Gastrocnemius medialis (tissue), 4 donors: ENCODE measurements at regions not wholly inside any gene's neighbourhood (a gene's known extent, or its start where the extent isn't known, plus 50 kb on each side); places are given as distances from the start of the nearest gene placed in this dataset.

Experiments used
- POLR2A ChIP-seq, 2 donors: fragments of 450-650 bp; IDR thresholded peaks; one replicate each; pipeline ENCODE4 v1.6.1; 2017; ENCODE audit warnings: antibody characterized with exemption in 2 of 2, mild to moderate bottlenecking in 2 of 2, moderate library complexity in 2 of 2
- TF ChIP-seq, protein P1 (sequence below), 5 experiments: fragments of 450-650 bp in 3 of 5; fragments of 200-600 bp in 2 of 5; sonication (generic) in 2 of 5; IDR thresholded peaks in 4 of 5; conservative IDR thresholded peaks in 1 of 5; 1 replicate in 4 of 5; 2 replicates in 1 of 5; pipeline ENCODE4 v1.5.1; 2016 to 2019; ENCODE audit warnings: antibody characterized with exemption in 5 of 5, mild to moderate bottlenecking in 3 of 5, moderate library complexity in 3 of 5

DNA sequence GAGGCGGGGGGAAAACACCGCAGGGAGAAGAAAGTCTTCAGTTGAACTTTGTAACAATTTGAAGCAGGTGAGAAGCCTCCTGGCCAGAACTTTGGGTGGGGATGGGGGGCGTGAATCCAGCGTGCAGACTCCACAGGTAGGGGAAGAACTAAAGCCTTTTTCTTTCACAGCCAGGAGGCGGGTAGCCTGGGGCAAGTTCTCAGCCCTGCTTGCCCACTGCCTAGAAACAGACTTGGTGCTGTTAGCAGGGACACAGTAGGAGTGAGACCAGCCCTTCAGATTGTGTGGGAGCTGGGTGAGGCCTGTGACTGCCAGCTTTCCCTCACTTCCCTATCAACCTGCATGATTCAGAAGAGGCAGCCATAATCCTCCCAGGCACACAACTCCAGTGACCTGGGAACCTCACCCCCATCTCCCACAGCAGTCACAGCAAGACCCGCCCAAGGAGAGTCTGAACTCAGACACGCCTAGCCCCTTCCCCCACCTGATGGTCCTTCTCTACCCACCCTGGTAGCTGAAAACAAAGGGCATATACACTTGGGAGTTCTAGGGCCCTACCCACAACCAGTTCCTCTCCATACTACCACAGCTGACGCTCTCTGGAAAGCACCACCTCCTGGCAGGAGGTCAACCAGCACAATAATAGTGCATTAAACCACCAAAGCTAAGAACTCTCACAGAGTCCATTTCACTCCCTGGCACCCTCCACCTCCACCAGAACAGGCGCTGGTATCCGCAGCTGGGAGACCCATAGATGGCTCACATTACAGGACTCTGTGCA lies 83.5 kb upstream of the CDC42BPA start:
- TF ChIP-seq, protein P1, sequence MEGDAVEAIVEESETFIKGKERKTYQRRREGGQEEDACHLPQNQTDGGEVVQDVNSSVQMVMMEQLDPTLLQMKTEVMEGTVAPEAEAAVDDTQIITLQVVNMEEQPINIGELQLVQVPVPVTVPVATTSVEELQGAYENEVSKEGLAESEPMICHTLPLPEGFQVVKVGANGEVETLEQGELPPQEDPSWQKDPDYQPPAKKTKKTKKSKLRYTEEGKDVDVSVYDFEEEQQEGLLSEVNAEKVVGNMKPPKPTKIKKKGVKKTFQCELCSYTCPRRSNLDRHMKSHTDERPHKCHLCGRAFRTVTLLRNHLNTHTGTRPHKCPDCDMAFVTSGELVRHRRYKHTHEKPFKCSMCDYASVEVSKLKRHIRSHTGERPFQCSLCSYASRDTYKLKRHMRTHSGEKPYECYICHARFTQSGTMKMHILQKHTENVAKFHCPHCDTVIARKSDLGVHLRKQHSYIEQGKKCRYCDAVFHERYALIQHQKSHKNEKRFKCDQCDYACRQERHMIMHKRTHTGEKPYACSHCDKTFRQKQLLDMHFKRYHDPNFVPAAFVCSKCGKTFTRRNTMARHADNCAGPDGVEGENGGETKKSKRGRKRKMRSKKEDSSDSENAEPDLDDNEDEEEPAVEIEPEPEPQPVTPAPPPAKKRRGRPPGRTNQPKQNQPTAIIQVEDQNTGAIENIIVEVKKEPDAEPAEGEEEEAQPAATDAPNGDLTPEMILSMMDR (IDR thresholded peaks at IDR 0.05 in 4 of 5, conservative IDR thresholded peaks at IDR 0.05 in 1 of 5): no peak
- no peak for TF ChIP-seq POLR2A (IDR thresholded peaks at IDR 0.05)
